Nephron (organoid): ENCODE measurements at regions not wholly inside any gene's neighbourhood (a gene's known extent, or its start where the extent isn't known, plus 50 kb on each side); places are given as distances from the start of the nearest gene placed in this dataset.

Experiments used
- H3K27ac Mint-ChIP-seq, 3 experiments: 2 replicates each; pipeline ENCODE4 v1.8.0; 2020; ENCODE audit warnings: mixed read lengths in 3 of 3, mild to moderate bottlenecking in 2 of 3, moderate library complexity in 1 of 3
- H3K27me3 Mint-ChIP-seq: 2 replicates; pipeline ENCODE4 v1.8.0; 2021; ENCODE audit warnings: low read depth, mild to moderate bottlenecking, moderate library complexity, mixed read lengths
- H3K36me3 Mint-ChIP-seq: 2 replicates; pipeline ENCODE4 v1.8.0; 2020; ENCODE audit warnings: low read depth, mixed read lengths
- H3K4me1 Mint-ChIP-seq: 2 replicates; pipeline ENCODE4 v1.8.0; 2020; ENCODE audit warnings: mixed read lengths
- H3K4me3 Mint-ChIP-seq, 3 experiments: 2 replicates each; pipeline ENCODE4 v1.8.0; 2020; ENCODE audit warnings: mild to moderate bottlenecking in 3 of 3, mixed read lengths in 3 of 3, moderate library complexity in 2 of 3
- H3K9me3 Mint-ChIP-seq: 2 replicates; pipeline ENCODE4 v1.8.0; 2020; ENCODE audit warnings: mixed read lengths
- TF ChIP-seq, protein P1 (sequence below), 3 experiments: fragments of 200-600 bp; sonication (generic); IDR thresholded peaks; one replicate each; pipeline ENCODE4 v1.5.0; 2021; ENCODE audit warnings: antibody characterized with exemption in 3 of 3; ENCODE audit not compliant: unreplicated experiment in 3 of 3

DNA sequence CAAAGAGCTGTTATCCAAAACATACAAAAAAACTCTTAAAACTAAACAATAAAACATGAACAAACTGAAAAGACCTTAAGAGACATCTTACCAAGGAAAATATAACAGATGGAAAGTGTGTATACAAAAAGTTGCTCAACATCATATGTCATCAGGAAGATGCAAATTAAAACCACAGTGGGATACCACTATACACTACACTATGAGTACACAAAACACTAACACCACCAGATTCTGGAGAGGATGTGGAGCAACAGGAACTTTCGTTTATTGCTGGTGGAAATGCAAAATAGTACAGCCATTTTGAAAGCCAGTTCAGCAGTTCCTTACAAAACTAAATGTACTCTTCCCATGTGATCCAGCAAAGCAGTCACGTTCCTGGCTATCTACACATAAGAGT lies 221.4 kb downstream of the CMPK2 start:
- TF ChIP-seq, protein P1, sequence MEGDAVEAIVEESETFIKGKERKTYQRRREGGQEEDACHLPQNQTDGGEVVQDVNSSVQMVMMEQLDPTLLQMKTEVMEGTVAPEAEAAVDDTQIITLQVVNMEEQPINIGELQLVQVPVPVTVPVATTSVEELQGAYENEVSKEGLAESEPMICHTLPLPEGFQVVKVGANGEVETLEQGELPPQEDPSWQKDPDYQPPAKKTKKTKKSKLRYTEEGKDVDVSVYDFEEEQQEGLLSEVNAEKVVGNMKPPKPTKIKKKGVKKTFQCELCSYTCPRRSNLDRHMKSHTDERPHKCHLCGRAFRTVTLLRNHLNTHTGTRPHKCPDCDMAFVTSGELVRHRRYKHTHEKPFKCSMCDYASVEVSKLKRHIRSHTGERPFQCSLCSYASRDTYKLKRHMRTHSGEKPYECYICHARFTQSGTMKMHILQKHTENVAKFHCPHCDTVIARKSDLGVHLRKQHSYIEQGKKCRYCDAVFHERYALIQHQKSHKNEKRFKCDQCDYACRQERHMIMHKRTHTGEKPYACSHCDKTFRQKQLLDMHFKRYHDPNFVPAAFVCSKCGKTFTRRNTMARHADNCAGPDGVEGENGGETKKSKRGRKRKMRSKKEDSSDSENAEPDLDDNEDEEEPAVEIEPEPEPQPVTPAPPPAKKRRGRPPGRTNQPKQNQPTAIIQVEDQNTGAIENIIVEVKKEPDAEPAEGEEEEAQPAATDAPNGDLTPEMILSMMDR (IDR thresholded peaks at IDR 0.05; ENCODE audit: unreplicated experiment in 3 of 3): no peak
- Mint-ChIP-seq H3K27me3 (no peaks in the 10 kb centered on the region), H3K9me3 (peaks cover 2% of the 10 kb centered on the region), H3K36me3 (no peaks in the 10 kb centered on the region), H3K27ac (no peak overlapping the region), H3K4me1 (peaks cover 38% of the 10 kb centered on the region), H3K4me3 (no peak overlapping the region)

- Mint-ChIP-seq H3K36me3 (no peaks in the 10 kb centered on the region), H3K27ac (no peak overlapping the region), H3K27me3 (no peaks in the 10 kb centered on the region), H3K4me3 (no peak overlapping the region), H3K9me3 (peaks cover 2% of the 10 kb centered on the region), H3K4me1 (peaks cover 33% of the 10 kb centered on the region)
- TF ChIP-seq, protein P1 (IDR thresholded peaks at IDR 0.05; ENCODE audit: unreplicated experiment in 3 of 3): no peak
Measured at GRCh38 chr2:6645004-6645403, 220.7 kb downstream of the CMPK2 start.

- Mint-ChIP-seq H3K4me3 (no peak overlapping the region), H3K9me3 (peaks cover 2% of the 10 kb centered on the region), H3K4me1 (peaks cover 27% of the 10 kb centered on the region), H3K27ac (no peak overlapping the region), H3K36me3 (no peaks in the 10 kb centered on the region), H3K27me3 (no peaks in the 10 kb centered on the region)
- TF ChIP-seq, protein P1 (IDR thresholded peaks at IDR 0.05; ENCODE audit: unreplicated experiment in 3 of 3): no peak
Measured at GRCh38 chr2:6645672-6646071, 220.0 kb downstream of the CMPK2 start.

GRCh38 chr2:6647046-6647445 lies 218.7 kb downstream of the CMPK2 start:
- H3K4me3 Mint-ChIP-seq: no peak overlapping the region
- peak overlapping the region in 1 of 3 experiments; percentile 34 for H3K27ac Mint-ChIP-seq
- peaks cover 31% of the 10 kb centered on the region for H3K4me1 Mint-ChIP-seq
- TF ChIP-seq, protein P1 (IDR thresholded peaks at IDR 0.05; ENCODE audit: unreplicated experiment in 3 of 3): no peak
- no peaks in the 10 kb centered on the region for H3K9me3 Mint-ChIP-seq
- no peaks in the 10 kb centered on the region for H3K36me3 Mint-ChIP-seq
- H3K27me3 Mint-ChIP-seq: no peaks in the 10 kb centered on the region

DNA sequence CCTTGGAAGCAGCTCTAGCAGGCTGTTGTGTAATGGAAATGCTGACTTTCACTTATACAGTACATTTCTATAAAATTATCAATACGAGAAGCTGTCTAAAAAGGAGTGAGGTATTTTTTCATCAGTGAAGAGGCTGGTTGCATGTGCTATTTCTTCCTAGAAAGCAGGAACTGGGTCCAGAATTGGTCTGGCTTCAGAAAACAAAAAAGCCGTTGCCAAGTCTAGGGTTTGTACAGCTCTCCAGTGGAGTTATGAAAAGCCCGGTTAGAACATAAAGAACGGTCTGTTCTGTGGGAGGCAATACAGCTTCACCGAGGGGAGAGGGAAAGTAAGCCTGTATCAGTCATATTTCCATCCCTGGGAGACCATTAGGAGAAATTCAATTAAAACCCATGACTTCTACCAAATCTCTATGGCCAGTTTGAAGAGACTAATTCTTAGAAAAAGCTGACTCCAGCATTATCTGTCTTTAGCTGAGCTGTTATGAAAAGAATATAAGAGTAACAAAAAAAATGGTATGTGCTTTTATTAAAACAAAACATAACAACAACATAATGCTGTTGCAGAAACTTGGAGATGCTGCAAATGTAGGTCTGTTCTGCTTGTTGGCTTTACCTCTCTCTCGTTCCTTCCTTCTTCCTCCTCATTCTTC lies 217.0 kb downstream of the CMPK2 start:
- Mint-ChIP-seq H3K4me1 (peaks cover 47% of the 10 kb centered on the region), H3K27ac (no peak overlapping the region), H3K9me3 (no peaks in the 10 kb centered on the region), H3K27me3 (no peaks in the 10 kb centered on the region), H3K36me3 (no peaks in the 10 kb centered on the region), H3K4me3 (no peak overlapping the region)
- TF ChIP-seq, protein P1 (IDR thresholded peaks at IDR 0.05; ENCODE audit: unreplicated experiment in 3 of 3): no peak

- Mint-ChIP-seq H3K27me3 (no peaks in the 10 kb centered on the region), H3K4me3 (no peak overlapping the region), H3K36me3 (no peaks in the 10 kb centered on the region), H3K9me3 (no peaks in the 10 kb centered on the region), H3K4me1 (peaks cover 52% of the 10 kb centered on the region), H3K27ac (no peak overlapping the region)
- TF ChIP-seq, protein P1 (IDR thresholded peaks at IDR 0.05; ENCODE audit: unreplicated experiment in 3 of 3): no peak
Measured at GRCh38 chr2:6650311-6650710, 215.4 kb downstream of the CMPK2 start.
